ENCODE measurements at regions not wholly inside any gene's neighbourhood (a gene's known extent, or its start where the extent isn't known, plus 50 kb on each side); places are given as distances from the start of the nearest gene placed in this dataset.

DNA sequence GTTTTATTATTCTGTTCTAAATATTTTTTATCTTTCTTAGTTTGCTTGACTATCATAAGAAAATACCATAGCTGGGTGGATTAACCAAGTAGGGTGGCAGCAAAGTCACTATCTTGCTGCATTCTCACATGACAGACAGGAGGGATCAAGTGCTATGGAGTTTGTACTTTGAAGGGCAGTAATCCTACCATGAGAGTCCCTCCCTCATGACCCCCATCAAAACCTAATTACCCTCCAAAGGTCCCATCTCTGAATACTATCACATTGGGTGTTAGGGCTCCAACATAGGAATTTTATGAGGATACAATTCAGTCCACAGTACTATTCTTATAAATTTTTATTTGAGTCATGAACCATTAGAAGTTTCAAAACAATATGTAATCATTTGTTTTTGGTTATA lies 388.5 kb upstream of the B3GALT2 start:
- no peak for DNase-seq
- no peaks in the 10 kb centered on the region for H3K27me3 ChIP-seq
- H3K4me3 ChIP-seq: no peak overlapping the region
- H3K4me1 ChIP-seq: peaks cover 0 to 4% of the 10 kb centered on the region in 2 donors
- intact Hi-C loops (cut with DNase I): no loop called here
- H3K27ac ChIP-seq: no peak overlapping the region
- H3K9me3 ChIP-seq: peaks cover 0 to 5% of the 10 kb centered on the region in 2 donors
- TF ChIP-seq, protein P1, sequence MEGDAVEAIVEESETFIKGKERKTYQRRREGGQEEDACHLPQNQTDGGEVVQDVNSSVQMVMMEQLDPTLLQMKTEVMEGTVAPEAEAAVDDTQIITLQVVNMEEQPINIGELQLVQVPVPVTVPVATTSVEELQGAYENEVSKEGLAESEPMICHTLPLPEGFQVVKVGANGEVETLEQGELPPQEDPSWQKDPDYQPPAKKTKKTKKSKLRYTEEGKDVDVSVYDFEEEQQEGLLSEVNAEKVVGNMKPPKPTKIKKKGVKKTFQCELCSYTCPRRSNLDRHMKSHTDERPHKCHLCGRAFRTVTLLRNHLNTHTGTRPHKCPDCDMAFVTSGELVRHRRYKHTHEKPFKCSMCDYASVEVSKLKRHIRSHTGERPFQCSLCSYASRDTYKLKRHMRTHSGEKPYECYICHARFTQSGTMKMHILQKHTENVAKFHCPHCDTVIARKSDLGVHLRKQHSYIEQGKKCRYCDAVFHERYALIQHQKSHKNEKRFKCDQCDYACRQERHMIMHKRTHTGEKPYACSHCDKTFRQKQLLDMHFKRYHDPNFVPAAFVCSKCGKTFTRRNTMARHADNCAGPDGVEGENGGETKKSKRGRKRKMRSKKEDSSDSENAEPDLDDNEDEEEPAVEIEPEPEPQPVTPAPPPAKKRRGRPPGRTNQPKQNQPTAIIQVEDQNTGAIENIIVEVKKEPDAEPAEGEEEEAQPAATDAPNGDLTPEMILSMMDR (IDR thresholded peaks at IDR 0.05): no peak
- H3K36me3 ChIP-seq: no peaks in the 10 kb centered on the region
- ATAC-seq: no peak

DNA sequence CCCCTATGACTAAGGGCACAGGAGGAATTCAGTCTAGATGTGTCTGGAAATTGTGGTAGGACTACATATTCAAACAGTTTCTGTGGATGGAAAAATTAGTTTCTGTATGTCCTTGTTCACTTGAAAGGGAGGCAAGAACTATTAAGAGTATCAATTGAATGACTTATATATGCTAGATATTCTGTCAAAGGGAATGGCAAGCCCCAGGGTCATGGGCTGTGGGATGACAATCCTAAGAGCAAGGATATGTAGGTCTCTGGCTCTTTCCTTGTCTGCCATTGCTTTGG lies 383.5 kb upstream of the B3GALT2 start:
- TF ChIP-seq, protein P1 (IDR thresholded peaks at IDR 0.05): no peak
- H3K4me3 ChIP-seq: no peak overlapping the region
- intact Hi-C loops (cut with DNase I): no loop called here
- no peak overlapping the region for H3K27ac ChIP-seq
- H3K36me3 ChIP-seq: no peaks in the 10 kb centered on the region
- H3K4me1 ChIP-seq: peaks cover 0 to 18% of the 10 kb centered on the region in 2 donors
- peaks cover 0 to 5% of the 10 kb centered on the region in 2 donors for H3K9me3 ChIP-seq
- no peaks in the 10 kb centered on the region for H3K27me3 ChIP-seq
- DNase-seq (no peak), ATAC-seq (no peak)

DNA sequence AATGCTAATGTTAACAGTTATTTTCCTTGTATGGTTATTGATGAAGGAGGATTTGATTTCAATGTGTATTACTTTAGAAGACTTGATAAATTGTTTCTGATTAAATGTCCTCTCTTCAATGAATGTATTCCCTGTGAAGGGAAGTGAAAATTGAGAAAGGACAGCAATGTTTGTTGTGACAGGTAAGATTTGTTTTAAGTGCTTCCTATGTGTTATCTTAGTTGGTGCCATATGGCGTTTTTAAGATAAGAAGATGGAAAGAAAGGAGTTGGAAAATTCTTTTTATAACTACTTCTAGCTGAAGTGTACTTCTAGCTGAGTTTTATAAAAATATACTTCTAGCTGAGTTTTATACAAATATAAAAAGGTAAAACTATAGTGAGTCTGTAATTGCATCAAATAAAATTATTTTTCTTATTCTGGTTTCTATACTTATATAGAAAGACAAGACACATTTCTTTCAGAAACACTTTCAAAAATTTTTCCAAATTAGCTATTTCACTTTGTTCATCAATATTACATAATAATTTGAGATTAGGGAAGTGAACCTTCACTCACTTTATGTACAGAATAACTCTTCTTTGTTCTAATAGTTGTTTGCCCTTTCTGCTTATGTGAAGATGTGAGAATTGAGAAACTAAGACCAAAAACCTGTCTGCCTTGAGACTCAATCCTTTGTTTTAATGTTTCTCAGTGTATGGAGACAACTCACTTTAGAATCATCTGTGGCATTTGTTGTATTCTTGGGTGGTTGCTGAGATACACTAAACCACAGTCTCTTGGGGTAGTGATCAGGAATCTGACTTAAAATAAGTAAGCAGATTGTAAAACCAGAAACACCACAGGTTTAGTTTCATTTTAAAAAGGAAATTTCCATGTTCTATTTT lies 382.9 kb upstream of the B3GALT2 start:
- no peaks in the 10 kb centered on the region for H3K36me3 ChIP-seq
- no peaks in the 10 kb centered on the region for H3K27me3 ChIP-seq
- ATAC-seq (no peak), DNase-seq (no peak)
- H3K9me3 ChIP-seq: peaks cover 0 to 5% of the 10 kb centered on the region in 2 donors
- intact Hi-C loops (cut with DNase I): no loop called here
- no peak overlapping the region for H3K4me3 ChIP-seq
- peak overlapping the region in 1 of 2 donors; percentile 20 for H3K27ac ChIP-seq
- peaks cover 0 to 18% of the 10 kb centered on the region in 2 donors for H3K4me1 ChIP-seq
- TF ChIP-seq, protein P1 (IDR thresholded peaks at IDR 0.05): no peak

DNA sequence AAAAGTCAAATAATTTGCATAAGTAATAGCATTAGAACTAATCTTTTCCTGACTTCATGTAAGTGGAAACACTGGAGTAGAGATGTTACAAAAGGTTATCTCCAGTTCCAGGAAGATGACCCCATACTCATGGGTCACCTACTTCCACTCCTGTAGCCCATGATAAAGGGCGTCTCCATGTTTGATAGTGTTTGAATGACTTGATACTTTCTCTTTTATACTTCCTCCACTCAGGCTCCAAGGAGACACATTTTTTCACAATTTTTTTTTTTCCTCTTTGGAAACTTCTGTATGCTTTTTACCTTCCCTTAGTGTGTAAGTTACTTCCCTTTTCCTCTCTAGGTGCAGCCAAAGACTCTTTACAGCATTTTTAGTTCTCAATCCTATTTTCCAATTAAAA lies 382.1 kb upstream of the B3GALT2 start:
- Histone ChIP-seq H3K4me1 (peaks cover 0 to 18% of the 10 kb centered on the region in 2 donors), H3K9me3 (peaks cover 0 to 5% of the 10 kb centered on the region in 2 donors), H3K36me3 (no peaks in the 10 kb centered on the region), H3K27ac (peak overlapping the region in 1 of 2 donors; percentile 20), H3K4me3 (no peak overlapping the region), H3K27me3 (no peaks in the 10 kb centered on the region)
- ATAC-seq (no peak), DNase-seq (no peak)
- intact Hi-C loops (cut with DNase I): no loop called here
- TF ChIP-seq, protein P1 (IDR thresholded peaks at IDR 0.05): no peak

DNA sequence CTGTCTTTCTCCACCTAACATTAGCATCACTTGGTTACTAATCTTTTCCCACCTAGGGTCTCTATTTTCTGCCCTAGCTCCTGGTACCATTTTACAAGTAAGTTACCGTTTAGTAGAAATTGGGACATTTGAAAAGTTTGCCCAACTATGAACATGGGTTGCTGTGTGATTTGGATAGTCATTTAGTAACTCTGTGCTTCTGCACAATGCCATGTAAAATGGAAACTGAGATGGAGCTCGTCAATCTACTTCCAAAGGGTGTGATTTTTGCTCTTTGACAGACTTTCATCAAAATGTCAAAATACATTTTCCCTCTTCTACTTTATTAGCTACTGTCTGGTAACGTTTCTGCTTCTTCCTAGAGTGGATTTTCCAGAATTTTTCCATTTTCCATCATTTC lies 381.5 kb upstream of the B3GALT2 start:
- no peak for DNase-seq
- H3K4me3 ChIP-seq: no peak overlapping the region
- TF ChIP-seq, protein P1 (IDR thresholded peaks at IDR 0.05): no peak

More for the DNA sequence above, 381.5 kb upstream of the B3GALT2 start:
- Histone ChIP-seq H3K27me3 (no peaks in the 10 kb centered on the region), H3K36me3 (no peaks in the 10 kb centered on the region), H3K9me3 (peaks cover 0 to 5% of the 10 kb centered on the region in 2 donors), H3K4me1 (peaks cover 0 to 18% of the 10 kb centered on the region in 2 donors), H3K27ac (no peak overlapping the region)
- intact Hi-C loops (cut with DNase I): no loop called here
- no peak for ATAC-seq

Measured in left lung (tissue), 4 donors.